B cell (primary cell): ENCODE measurements at regions not wholly inside any gene's neighbourhood (a gene's known extent, or its start where the extent isn't known, plus 50 kb on each side); places are given as distances from the start of the nearest gene placed in this dataset.

ENCODE experiments used
- ATAC-seq: fragments of 200-7000 bp; cut with Tn5 transposase; one replicate; pipeline ENCODE4 v1.10.0; 2021; ENCODE audit warnings: low read depth, mild to moderate bottlenecking, moderate number of reproducible peaks, moderate library complexity
- CTCF ChIA-PET: fragments of 350-600 bp; sonication (Branson Sonifier 250); formaldehyde crosslinking; loops from one replicate; lab custom pipeline; 2021; ENCODE audit warnings: antibody characterized with exemption, inconsistent platforms; lab: Charles Lee
- POLR2A ChIA-PET: fragments of 350-600 bp; sonication (Branson Sonifier 250); formaldehyde crosslinking; loops from one replicate; lab custom pipeline; 2021; ENCODE audit warnings: antibody characterized with exemption; lab: Charles Lee
- DNase-seq: peaks from one replicate; pipeline ENCODE4 v3.0.0; 2013
- H2AFZ ChIP-seq: 2 replicates; pipeline ENCODE4 v1.6.1; 2012; ENCODE audit warnings: mild to moderate bottlenecking, low read depth, low read length; ENCODE audit not compliant: insufficient read depth, poor library complexity, severe bottlenecking
- H3K27ac ChIP-seq, 2 donors: 1 replicate in 1 of 2; 2 replicates in 1 of 2; pipeline ENCODE4 v1.5.1; 2012 to 2013; ENCODE audit warnings: low read length in 2 of 2, mild to moderate bottlenecking in 2 of 2, moderate library complexity in 1 of 2
- H3K27me3 ChIP-seq, 4 experiments: fragments of 200-600 bp in 1 of 4; sonication (generic) in 1 of 4; replicated peaks in 1 of 4; 1 replicate in 2 of 4; 2 replicates in 2 of 4; pipeline versions ENCODE4 v1.6.1 to v1.7.0; 2013 to 2016; ENCODE audit warnings: low read length in 3 of 4, mild to moderate bottlenecking in 2 of 4, mixed read lengths in 1 of 4, moderate library complexity in 1 of 4; ENCODE audit not compliant: insufficient read depth in 4 of 4, control insufficient read depth in 3 of 4; ENCODE audit errors: control extremely low read depth in 1 of 4
- H3K36me3 ChIP-seq, 2 experiments: replicated peaks in 1 of 2; 1 replicate in 1 of 2; 2 replicates in 1 of 2; pipeline versions ENCODE4 v1.6.1 to v1.7.1; 2013; ENCODE audit warnings: low read length in 1 of 2; ENCODE audit not compliant: insufficient read depth in 2 of 2, control insufficient read depth in 1 of 2; ENCODE audit errors: control extremely low read depth in 1 of 2, extremely low read depth in 1 of 2
- H3K4me1 ChIP-seq, 2 donors: fragments of 200-600 bp in 1 of 2; sonication (generic) in 1 of 2; 1 replicate in 1 of 2; 2 replicates in 1 of 2; pipeline versions ENCODE4 v1.5.1 to v1.6.1; 2013 to 2017; ENCODE audit warnings: low read length in 2 of 2; ENCODE audit not compliant: control insufficient read depth in 2 of 2, insufficient read depth in 2 of 2
- H3K4me2 ChIP-seq: replicated peaks from 2 replicates; pipeline ENCODE3; 2012; ENCODE audit warnings: mild to moderate bottlenecking, low read depth, low read length; ENCODE audit not compliant: poor library complexity, severe bottlenecking
- H3K4me3 ChIP-seq, 5 experiments: fragments of 200-600 bp in 1 of 5; sonication (generic) in 1 of 5; 1 replicate in 3 of 5; 2 replicates in 2 of 5; pipeline versions ENCODE4 v1.5.1 to v1.7.0; 2011 to 2016; ENCODE audit warnings: low read length in 4 of 5, mild to moderate bottlenecking in 4 of 5, low read depth in 2 of 5, control low read depth in 1 of 5, moderate library complexity in 1 of 5; ENCODE audit not compliant: insufficient read depth in 1 of 5; ENCODE audit errors: control extremely low read depth in 1 of 5, extremely low read depth in 1 of 5
- H3K79me2 ChIP-seq: fragments of 200-600 bp; sonication (generic); one replicate; pipeline ENCODE4 v1.6.0; 2016; ENCODE audit warnings: low read length; ENCODE audit not compliant: control insufficient read depth, insufficient read depth
- H3K9ac ChIP-seq: fragments of 200-600 bp; sonication (generic); 2 replicates; pipeline ENCODE4 v1.6.1; 2017; ENCODE audit warnings: mild to moderate bottlenecking, low read length, moderate library complexity
- H3K9me3 ChIP-seq, 3 donors: one replicate each; pipeline versions ENCODE4 v1.6.1 to v1.7.1; 2013; ENCODE audit warnings: low read length in 2 of 3; ENCODE audit not compliant: control insufficient read depth in 2 of 3, insufficient read depth in 1 of 3; ENCODE audit errors: control extremely low read depth in 1 of 3
- H4K20me1 ChIP-seq: 2 replicates; pipeline ENCODE4 v1.6.0; 2012; ENCODE audit warnings: mild to moderate bottlenecking, low read length; ENCODE audit not compliant: insufficient read depth, control insufficient read depth, poor library complexity, severe bottlenecking
- H3K27ac Mint-ChIP-seq: one replicate; pipeline ENCODE4 v1.8.0; 2021; ENCODE audit warnings: mixed read lengths
- H3K27me3 Mint-ChIP-seq: one replicate; pipeline ENCODE4 v1.8.0; 2021; ENCODE audit warnings: mixed read lengths
- H3K4me1 Mint-ChIP-seq: one replicate; pipeline ENCODE4 v1.8.0; 2021; ENCODE audit warnings: mixed read lengths
- H3K4me3 Mint-ChIP-seq: one replicate; pipeline ENCODE4 v1.8.0; 2021; ENCODE audit warnings: mixed read lengths
- H3K9me3 Mint-ChIP-seq: one replicate; pipeline ENCODE4 v1.8.0; 2022; ENCODE audit warnings: mixed read lengths; ENCODE audit not compliant: insufficient read depth
- EZH2 ChIP-seq: IDR thresholded peaks from 2 replicates; pipeline ENCODE4 v1.6.1; 2012; ENCODE audit warnings: borderline replicate concordance, low read depth, mild to moderate bottlenecking, moderate library complexity, low read length; ENCODE audit not compliant: insufficient read depth, poor library complexity, severe bottlenecking
- WGBS: methylation state at CpG from one replicate; pipeline ENCODE4 v1.1.5; 2013; ENCODE audit warnings: missing lambda C conversion rate; ENCODE audit not compliant: insufficient coverage; 5-methylcytosine and 5-hydroxymethylcytosine counted together
- intact Hi-C: fragments of 100-400 bp; cut with micrococcal nuclease; formaldehyde crosslinking; loops from one replicate; pipeline ENCODE4 v1.10.0; 2022
- TF ChIP-seq, protein P1 (sequence below): fragments of 200-600 bp; IDR thresholded peaks from one replicate; pipeline ENCODE4 v1.8.0; 2022; ENCODE audit warnings: antibody characterized with exemption, mild to moderate bottlenecking

GRCh38 chr1:164051782-164052181 is 507.2 kb upstream of the PBX1 start:
- no peak overlapping the region for H2AFZ ChIP-seq
- H3K9me3 ChIP-seq = no peaks in the 10 kb centered on the region
- DNase-seq = no peak
- ChIA-PET CTCF (no interaction called here), POLR2A (no interaction called here)
- Mint-ChIP-seq H3K4me1 (no peaks in the 10 kb centered on the region), H3K27ac (no peak overlapping the region), H3K9me3 (peaks cover 4% of the 10 kb centered on the region), H3K4me3 (no peak overlapping the region), H3K27me3 (no peaks in the 10 kb centered on the region)
- no peaks in the 10 kb centered on the region for H3K79me2 ChIP-seq
- TF ChIP-seq, protein P1, sequence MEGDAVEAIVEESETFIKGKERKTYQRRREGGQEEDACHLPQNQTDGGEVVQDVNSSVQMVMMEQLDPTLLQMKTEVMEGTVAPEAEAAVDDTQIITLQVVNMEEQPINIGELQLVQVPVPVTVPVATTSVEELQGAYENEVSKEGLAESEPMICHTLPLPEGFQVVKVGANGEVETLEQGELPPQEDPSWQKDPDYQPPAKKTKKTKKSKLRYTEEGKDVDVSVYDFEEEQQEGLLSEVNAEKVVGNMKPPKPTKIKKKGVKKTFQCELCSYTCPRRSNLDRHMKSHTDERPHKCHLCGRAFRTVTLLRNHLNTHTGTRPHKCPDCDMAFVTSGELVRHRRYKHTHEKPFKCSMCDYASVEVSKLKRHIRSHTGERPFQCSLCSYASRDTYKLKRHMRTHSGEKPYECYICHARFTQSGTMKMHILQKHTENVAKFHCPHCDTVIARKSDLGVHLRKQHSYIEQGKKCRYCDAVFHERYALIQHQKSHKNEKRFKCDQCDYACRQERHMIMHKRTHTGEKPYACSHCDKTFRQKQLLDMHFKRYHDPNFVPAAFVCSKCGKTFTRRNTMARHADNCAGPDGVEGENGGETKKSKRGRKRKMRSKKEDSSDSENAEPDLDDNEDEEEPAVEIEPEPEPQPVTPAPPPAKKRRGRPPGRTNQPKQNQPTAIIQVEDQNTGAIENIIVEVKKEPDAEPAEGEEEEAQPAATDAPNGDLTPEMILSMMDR = no peak
- no peak for TF ChIP-seq EZH2
- no peak overlapping the region for H3K4me3 ChIP-seq
- no peak overlapping the region for H3K4me2 ChIP-seq
- no peak for ATAC-seq
- no peak overlapping the region for H3K27ac ChIP-seq
- H4K20me1 ChIP-seq = no peaks in the 10 kb centered on the region
- intact Hi-C loops = no loop called here
- H3K9ac ChIP-seq = no peak overlapping the region
- WGBS = no CpG with 5 or more reads among the region's 1 CpG
- no peaks in the 10 kb centered on the region for H3K4me1 ChIP-seq
- H3K27me3 ChIP-seq = no peaks in the 10 kb centered on the region
- H3K36me3 ChIP-seq = no peaks in the 10 kb centered on the region

GRCh38 chr1:164054331-164054730 is 504.7 kb upstream of the PBX1 start:
- H3K9me3 Mint-ChIP-seq = peaks cover 5% of the 10 kb centered on the region
- CTCF ChIA-PET = no interaction called here
- no peak for ATAC-seq

More at GRCh38 chr1:164054331-164054730, 504.7 kb upstream of the PBX1 start:
- H3K36me3 ChIP-seq = no peaks in the 10 kb centered on the region
- no peak overlapping the region for H3K27ac Mint-ChIP-seq
- no peak for TF ChIP-seq EZH2
- TF ChIP-seq, protein P1 = no peak
- DNase-seq = no peak
- POLR2A ChIA-PET = no interaction called here
- no peaks in the 10 kb centered on the region for H3K27me3 ChIP-seq
- H3K4me1 ChIP-seq = no peaks in the 10 kb centered on the region
- no peaks in the 10 kb centered on the region for H4K20me1 ChIP-seq
- H2AFZ ChIP-seq = no peak overlapping the region
- H3K9me3 ChIP-seq = no peaks in the 10 kb centered on the region
- intact Hi-C loops = no loop called here
- H3K27me3 Mint-ChIP-seq = no peaks in the 10 kb centered on the region
- H3K9ac ChIP-seq = no peak overlapping the region
- H3K4me2 ChIP-seq = no peak overlapping the region
- no peak overlapping the region for H3K4me3 Mint-ChIP-seq
- no peak overlapping the region for H3K27ac ChIP-seq
- H3K79me2 ChIP-seq = no peaks in the 10 kb centered on the region
- H3K4me3 ChIP-seq = no peak overlapping the region
- H3K4me1 Mint-ChIP-seq = no peaks in the 10 kb centered on the region
- 90% methylated on average over 2 of the region's 4 CpGs for WGBS
